SK-N-SH treated with all-trans-retinoic acid at 6 μM for 48 hours (cell line): ENCODE measurements at regions not wholly inside any gene's neighbourhood (a gene's known extent, or its start where the extent isn't known, plus 50 kb on each side); places are given as distances from the start of the nearest gene placed in this dataset.
"Not testable (repeated sequence)": the region's sequence is repeated elsewhere in the genome, so short reads cannot be mapped to it uniquely, and the experiment has no call there.

Experiments used
- ATAC-seq: fragments of 200-7000 bp; cut with Tn5 transposase; 3 replicates; pipeline ENCODE4 v1.9.1; 2020; ENCODE audit warnings: mild to moderate bottlenecking, moderate library complexity
- ARNTL ChIP-seq: fragments of 450-650 bp; formaldehyde crosslinking; IDR thresholded peaks from 2 replicates; pipeline ENCODE4 v1.5.0; 2020; ENCODE audit warnings: low read depth, mild to moderate bottlenecking, moderate library complexity, borderline replicate concordance
- BACH2 ChIP-seq: fragments of 250-450 bp; sonication (Bioruptor Pico); IDR thresholded peaks from 2 replicates; pipeline ENCODE4 v1.9.0; 2021; ENCODE audit warnings: mild to moderate bottlenecking, borderline replicate concordance
- CSDC2 ChIP-seq: fragments of 250-450 bp; sonication (Bioruptor Pico); IDR thresholded peaks from 2 replicates; pipeline ENCODE4 v1.5.0; 2020; ENCODE audit warnings: mild to moderate bottlenecking, moderate library complexity
- ESRRG ChIP-seq: fragments of 250-450 bp; sonication (Bioruptor Pico); IDR thresholded peaks from 2 replicates; pipeline ENCODE4 v1.6.1; 2021; ENCODE audit warnings: mild to moderate bottlenecking
- GLIS3 ChIP-seq: fragments of 250-450 bp; sonication (Bioruptor Pico); IDR thresholded peaks from 2 replicates; pipeline ENCODE4 v1.5.0; 2020; ENCODE audit warnings: mild to moderate bottlenecking, moderate library complexity
- ISL1 ChIP-seq: fragments of 250-450 bp; sonication (Bioruptor Pico); IDR thresholded peaks from 2 replicates; pipeline ENCODE4 v2.1.2; 2022; ENCODE audit warnings: mild to moderate bottlenecking, moderate library complexity
- OSR1 ChIP-seq: fragments of 250-450 bp; sonication (Bioruptor Pico); IDR thresholded peaks from 2 replicates; pipeline ENCODE4 v1.8.0; 2022; ENCODE audit warnings: moderate library complexity, mild to moderate bottlenecking, inconsistent platforms
- PATZ1 ChIP-seq: fragments of 250-450 bp; sonication (Bioruptor Pico); IDR thresholded peaks from 2 replicates; pipeline ENCODE4 v1.8.0; 2020; ENCODE audit warnings: mild to moderate bottlenecking, moderate library complexity, borderline replicate concordance
- POU6F1 ChIP-seq: fragments of 250-450 bp; sonication (Bioruptor Pico); IDR thresholded peaks from 2 replicates; pipeline ENCODE4 v1.8.0; 2021; ENCODE audit warnings: low read depth, mild to moderate bottlenecking, moderate library complexity, borderline replicate concordance
- PPARA ChIP-seq: fragments of 250-450 bp; sonication (Bioruptor Pico); IDR thresholded peaks from 2 replicates; pipeline ENCODE4 v1.5.0; 2020; ENCODE audit warnings: mild to moderate bottlenecking, borderline replicate concordance
- RARB ChIP-seq: fragments of 250-450 bp; sonication (Bioruptor Pico); IDR thresholded peaks from 2 replicates; pipeline ENCODE4 v1.8.0; 2021; ENCODE audit warnings: mild to moderate bottlenecking, moderate library complexity
- SNAI2 ChIP-seq: fragments of 250-450 bp; sonication (Bioruptor Pico); IDR thresholded peaks from 2 replicates; pipeline ENCODE4 v1.5.0; 2020; ENCODE audit warnings: mild to moderate bottlenecking, moderate library complexity
- TCF4 ChIP-seq: fragments of 250-450 bp; sonication (Bioruptor Pico); IDR thresholded peaks from 2 replicates; pipeline ENCODE4 v1.8.0; 2021; ENCODE audit warnings: mild to moderate bottlenecking, moderate library complexity, borderline replicate concordance
- TOX ChIP-seq: fragments of 250-450 bp; sonication (Bioruptor Pico); IDR thresholded peaks from 2 replicates; pipeline ENCODE4 v1.8.0; 2021; ENCODE audit warnings: mild to moderate bottlenecking, moderate library complexity, borderline replicate concordance
- ZC3H10 ChIP-seq: fragments of 250-450 bp; sonication (Bioruptor Pico); IDR thresholded peaks from 2 replicates; pipeline ENCODE4 v1.5.1; 2021; ENCODE audit warnings: mild to moderate bottlenecking, moderate library complexity
- ZFP3 ChIP-seq: fragments of 250-450 bp; sonication (Bioruptor Pico); IDR thresholded peaks from 2 replicates; pipeline ENCODE4 v1.5.0; 2020; ENCODE audit warnings: mild to moderate bottlenecking, moderate library complexity
- ZFP30 ChIP-seq: fragments of 450-650 bp; formaldehyde crosslinking; IDR thresholded peaks from 2 replicates; pipeline ENCODE4 v1.5.0; 2022; ENCODE audit warnings: mild to moderate bottlenecking, moderate library complexity
- ZNF565 ChIP-seq: fragments of 450-650 bp; formaldehyde crosslinking; conservative IDR thresholded peaks from 2 replicates; pipeline ENCODE4 v1.5.0; 2020; ENCODE audit warnings: low read depth, mild to moderate bottlenecking, moderate library complexity
- ZNF70 ChIP-seq: fragments of 450-650 bp; formaldehyde crosslinking; IDR thresholded peaks from 2 replicates; pipeline ENCODE4 v1.5.0; 2020; ENCODE audit warnings: mild to moderate bottlenecking, moderate library complexity
- ZNF8 ChIP-seq: fragments of 450-650 bp; formaldehyde crosslinking; IDR thresholded peaks from 2 replicates; pipeline ENCODE4 v1.5.0; 2020; ENCODE audit warnings: mild to moderate bottlenecking, moderate library complexity
- TF ChIP-seq, protein P1 (sequence below): fragments of 250-450 bp; sonication (Bioruptor Pico); IDR thresholded peaks from 2 replicates; pipeline ENCODE4 v1.5.0; 2020; ENCODE audit warnings: mild to moderate bottlenecking, moderate library complexity
- TF ChIP-seq, protein P2 (sequence below): fragments of 250-450 bp; sonication (Bioruptor Pico); IDR thresholded peaks from 2 replicates; pipeline ENCODE4 v1.5.1; 2021; ENCODE audit warnings: mild to moderate bottlenecking, moderate library complexity

- TF ChIP-seq POU6F1 (CRISPR knock-in tag) (no peak), ZNF70 (CRISPR knock-in tag) (no peak), ISL1 (CRISPR knock-in tag) (no peak), ZC3H10 (CRISPR knock-in tag) (no peak), SNAI2 (CRISPR knock-in tag) (no peak), CSDC2 (no peak), PPARA (CRISPR knock-in tag) (no peak), RARB (no peak), ZFP30 (CRISPR knock-in tag) (no peak)
These were observed 122.8 kb upstream of the PCBD1 start (continued) for GRCh38 chr10:71011141-71011540.

DNA sequence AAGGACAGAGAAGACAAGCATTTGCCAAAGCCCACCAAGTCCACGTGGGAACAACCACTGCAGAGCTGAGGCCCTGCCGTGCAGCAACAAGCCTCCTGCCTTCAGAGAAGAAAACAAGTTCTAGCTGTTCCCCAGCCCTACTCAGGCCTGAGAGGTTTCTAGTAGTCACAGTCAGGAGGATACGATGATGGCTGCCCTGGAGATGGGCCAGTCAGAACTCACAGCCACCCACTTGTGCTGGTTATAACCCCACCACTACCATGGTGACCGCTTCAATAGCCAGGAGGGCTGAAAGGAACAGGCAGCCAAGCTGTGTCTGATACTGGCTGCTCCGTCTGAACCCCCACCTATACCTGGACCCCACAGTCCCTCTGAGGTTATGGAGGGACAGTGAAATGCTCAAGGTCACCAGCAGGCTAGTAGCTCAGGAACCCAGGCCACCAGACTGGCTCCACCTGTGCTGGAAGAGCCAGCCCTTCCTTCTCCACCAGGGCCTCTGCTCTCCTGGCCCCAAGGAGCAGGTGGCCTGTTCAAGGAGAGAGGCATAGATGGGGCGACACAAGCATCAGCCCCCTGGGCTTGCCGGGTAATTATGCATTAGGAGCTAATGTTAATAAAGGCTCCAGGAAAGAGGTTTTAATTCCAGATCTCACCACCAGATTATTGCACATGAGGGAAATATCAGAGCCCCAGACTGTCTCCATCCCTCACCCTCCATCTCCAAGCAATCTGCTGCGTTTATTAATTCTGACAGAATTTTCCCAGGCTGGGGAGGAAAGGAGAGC is 125.8 kb upstream of the PCBD1 start:
- TF ChIP-seq ISL1 (CRISPR knock-in tag) (no peak), ESRRG (CRISPR knock-in tag) (no peak)
- ATAC-seq, result no peak

DNA sequence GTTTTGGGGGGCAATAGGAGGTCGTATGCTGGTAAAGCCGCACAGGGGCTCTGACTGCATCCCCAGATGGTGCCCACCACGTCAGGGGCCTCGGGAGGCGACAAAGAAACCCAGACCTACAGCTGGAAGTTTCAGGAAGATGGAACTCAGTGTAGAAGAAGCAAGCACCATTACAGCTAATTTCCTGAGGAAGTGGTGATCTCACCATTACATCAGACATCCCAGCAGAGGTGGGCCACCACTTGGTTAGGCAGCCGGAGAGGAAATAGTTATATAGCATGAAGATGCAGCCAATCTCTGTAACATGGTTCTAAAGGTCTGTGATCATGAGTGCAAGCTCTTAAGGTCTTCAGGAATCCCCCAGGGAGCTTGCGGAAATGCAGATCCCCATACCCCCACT is 127.3 kb upstream of the PCBD1 start:
- no peak for TF ChIP-seq ZNF565 (CRISPR knock-in tag)
- TF ChIP-seq ZC3H10 (CRISPR knock-in tag), result no peak
- no peak for TF ChIP-seq OSR1 (CRISPR knock-in tag)
- no peak for TF ChIP-seq PPARA (CRISPR knock-in tag)
- TF ChIP-seq, protein P1, sequence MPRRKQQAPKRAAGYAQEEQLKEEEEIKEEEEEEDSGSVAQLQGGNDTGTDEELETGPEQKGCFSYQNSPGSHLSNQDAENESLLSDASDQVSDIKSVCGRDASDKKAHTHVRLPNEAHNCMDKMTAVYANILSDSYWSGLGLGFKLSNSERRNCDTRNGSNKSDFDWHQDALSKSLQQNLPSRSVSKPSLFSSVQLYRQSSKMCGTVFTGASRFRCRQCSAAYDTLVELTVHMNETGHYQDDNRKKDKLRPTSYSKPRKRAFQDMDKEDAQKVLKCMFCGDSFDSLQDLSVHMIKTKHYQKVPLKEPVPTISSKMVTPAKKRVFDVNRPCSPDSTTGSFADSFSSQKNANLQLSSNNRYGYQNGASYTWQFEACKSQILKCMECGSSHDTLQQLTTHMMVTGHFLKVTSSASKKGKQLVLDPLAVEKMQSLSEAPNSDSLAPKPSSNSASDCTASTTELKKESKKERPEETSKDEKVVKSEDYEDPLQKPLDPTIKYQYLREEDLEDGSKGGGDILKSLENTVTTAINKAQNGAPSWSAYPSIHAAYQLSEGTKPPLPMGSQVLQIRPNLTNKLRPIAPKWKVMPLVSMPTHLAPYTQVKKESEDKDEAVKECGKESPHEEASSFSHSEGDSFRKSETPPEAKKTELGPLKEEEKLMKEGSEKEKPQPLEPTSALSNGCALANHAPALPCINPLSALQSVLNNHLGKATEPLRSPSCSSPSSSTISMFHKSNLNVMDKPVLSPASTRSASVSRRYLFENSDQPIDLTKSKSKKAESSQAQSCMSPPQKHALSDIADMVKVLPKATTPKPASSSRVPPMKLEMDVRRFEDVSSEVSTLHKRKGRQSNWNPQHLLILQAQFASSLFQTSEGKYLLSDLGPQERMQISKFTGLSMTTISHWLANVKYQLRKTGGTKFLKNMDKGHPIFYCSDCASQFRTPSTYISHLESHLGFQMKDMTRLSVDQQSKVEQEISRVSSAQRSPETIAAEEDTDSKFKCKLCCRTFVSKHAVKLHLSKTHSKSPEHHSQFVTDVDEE (CRISPR knock-in tag), result no peak
- no peak for TF ChIP-seq TOX
- no peak for TF ChIP-seq SNAI2 (CRISPR knock-in tag)
- no peak for TF ChIP-seq ZNF8 (CRISPR knock-in tag)
- TF ChIP-seq ZNF70 (CRISPR knock-in tag), result no peak
- TF ChIP-seq ZFP3, result no peak
- TF ChIP-seq, all 23 proteins: peak for 0
- ATAC-seq, result no peak

- ATAC-seq, result not testable (repeated sequence)
These were observed 131.7 kb upstream of the PCBD1 start for GRCh38 chr10:71020061-71020460.

DNA sequence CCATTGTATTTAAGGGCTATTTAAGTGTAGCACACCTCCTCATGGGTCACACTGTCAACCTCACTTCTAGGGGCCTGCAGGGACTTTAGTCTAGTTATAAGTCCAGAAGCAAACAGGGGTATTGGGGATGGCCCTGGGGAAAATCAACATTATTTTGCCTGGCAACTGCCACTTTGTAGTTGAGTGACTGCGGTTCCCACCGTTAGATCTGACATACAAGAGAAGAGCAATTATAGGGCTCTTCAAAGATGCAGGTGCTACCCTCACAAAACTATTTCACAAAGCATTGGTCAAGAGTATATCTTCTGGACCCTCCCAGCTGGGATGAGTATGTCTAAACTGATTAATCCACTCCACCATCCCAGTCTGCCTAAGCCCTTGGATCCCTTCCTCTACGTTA is 133.0 kb upstream of the PCBD1 start:
- ATAC-seq, result no peak
- no peak for TF ChIP-seq BACH2
- TF ChIP-seq ZC3H10 (CRISPR knock-in tag), result no peak
- no peak for TF ChIP-seq RARB
- TF ChIP-seq ZNF565 (CRISPR knock-in tag), result no peak
- TF ChIP-seq TCF4, result no peak
- TF ChIP-seq, protein P2, sequence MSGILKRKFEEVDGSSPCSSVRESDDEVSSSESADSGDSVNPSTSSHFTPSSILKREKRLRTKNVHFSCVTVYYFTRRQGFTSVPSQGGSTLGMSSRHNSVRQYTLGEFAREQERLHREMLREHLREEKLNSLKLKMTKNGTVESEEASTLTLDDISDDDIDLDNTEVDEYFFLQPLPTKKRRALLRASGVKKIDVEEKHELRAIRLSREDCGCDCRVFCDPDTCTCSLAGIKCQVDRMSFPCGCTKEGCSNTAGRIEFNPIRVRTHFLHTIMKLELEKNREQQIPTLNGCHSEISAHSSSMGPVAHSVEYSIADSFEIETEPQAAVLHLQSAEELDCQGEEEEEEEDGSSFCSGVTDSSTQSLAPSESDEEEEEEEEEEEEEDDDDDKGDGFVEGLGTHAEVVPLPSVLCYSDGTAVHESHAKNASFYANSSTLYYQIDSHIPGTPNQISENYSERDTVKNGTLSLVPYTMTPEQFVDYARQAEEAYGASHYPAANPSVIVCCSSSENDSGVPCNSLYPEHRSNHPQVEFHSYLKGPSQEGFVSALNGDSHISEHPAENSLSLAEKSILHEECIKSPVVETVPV (CRISPR knock-in tag), result no peak
- TF ChIP-seq TOX, result no peak
- TF ChIP-seq GLIS3 (CRISPR knock-in tag), result no peak
- TF ChIP-seq, protein P1 (CRISPR knock-in tag), result no peak
- TF ChIP-seq ISL1 (CRISPR knock-in tag), result no peak
- TF ChIP-seq ARNTL (CRISPR knock-in tag), result no peak
- no peak for TF ChIP-seq POU6F1 (CRISPR knock-in tag)
- TF ChIP-seq SNAI2 (CRISPR knock-in tag), result no peak
- no peak for TF ChIP-seq ZFP30 (CRISPR knock-in tag)
- no peak for TF ChIP-seq PATZ1 (CRISPR knock-in tag)
